ENCODE measurements at regions not wholly inside any gene's neighbourhood (a gene's known extent, or its start where the extent isn't known, plus 50 kb on each side); places are given as distances from the start of the nearest gene placed in this dataset.

GRCh38 chr21:22409571-22409970 lies 1411.4 kb downstream of the NCAM2 start:
- no peak for DNase-seq (ENCODE audit: low read depth)
- no peak overlapping the region for H3K4me3 ChIP-seq (ENCODE audit: low read depth, low read length)
- TF ChIP-seq CTCF (IDR thresholded peaks at IDR 0.05; ENCODE audit: insufficient read depth, low read depth, low read length, missing control alignments), result no peak

- TF ChIP-seq CTCF (IDR thresholded peaks at IDR 0.05; ENCODE audit: insufficient read depth, low read depth, low read length, missing control alignments), result no peak
- no peak for DNase-seq (ENCODE audit: low read depth)
- no peak overlapping the region for H3K4me3 ChIP-seq (ENCODE audit: low read depth, low read length)
Observed at GRCh38 chr21:22416555-22416954, 1418.3 kb downstream of the NCAM2 start.

GRCh38 chr21:22421416-22422180 lies 1423.4 kb downstream of the NCAM2 start:
- TF ChIP-seq CTCF (IDR thresholded peaks at IDR 0.05; ENCODE audit: insufficient read depth, low read depth, low read length, missing control alignments), result no peak
- DNase-seq (ENCODE audit: low read depth), result no peak
- no peak overlapping the region for H3K4me3 ChIP-seq (ENCODE audit: low read depth, low read length)

GRCh38 chr21:22438428-22439086 lies 1440.3 kb downstream of the NCAM2 start:
- H3K4me3 ChIP-seq (ENCODE audit: low read depth, low read length), result no peak overlapping the region
- TF ChIP-seq CTCF (IDR thresholded peaks at IDR 0.05; ENCODE audit: insufficient read depth, low read depth, low read length, missing control alignments), result no peak

GRCh38 chr21:22444990-22445389 lies 1446.8 kb downstream of the NCAM2 start:
- no peak overlapping the region for H3K4me3 ChIP-seq (ENCODE audit: low read depth, low read length)
- TF ChIP-seq CTCF (IDR thresholded peaks at IDR 0.05; ENCODE audit: insufficient read depth, low read depth, low read length, missing control alignments), result no peak
- no peak for DNase-seq (ENCODE audit: low read depth)

More at GRCh38 chr21:22438428-22439086, 1440.3 kb downstream of the NCAM2 start:
- DNase-seq (ENCODE audit: low read depth), result no peak

- no peak for DNase-seq (ENCODE audit: low read depth)
- no peak overlapping the region for H3K4me3 ChIP-seq (ENCODE audit: low read depth, low read length)
- TF ChIP-seq CTCF (IDR thresholded peaks at IDR 0.05; ENCODE audit: insufficient read depth, low read depth, low read length, missing control alignments), result no peak
Observed at GRCh38 chr21:22450507-22450906, 1452.3 kb downstream of the NCAM2 start.
